ENCODE measurements at regions not wholly inside any gene's neighbourhood (a gene's known extent, or its start where the extent isn't known, plus 50 kb on each side); places are given as distances from the start of the nearest gene placed in this dataset.
"Not testable (repeated sequence)": the region's sequence is repeated elsewhere in the genome, so short reads cannot be mapped to it uniquely, and the experiment has no call there.

DNA sequence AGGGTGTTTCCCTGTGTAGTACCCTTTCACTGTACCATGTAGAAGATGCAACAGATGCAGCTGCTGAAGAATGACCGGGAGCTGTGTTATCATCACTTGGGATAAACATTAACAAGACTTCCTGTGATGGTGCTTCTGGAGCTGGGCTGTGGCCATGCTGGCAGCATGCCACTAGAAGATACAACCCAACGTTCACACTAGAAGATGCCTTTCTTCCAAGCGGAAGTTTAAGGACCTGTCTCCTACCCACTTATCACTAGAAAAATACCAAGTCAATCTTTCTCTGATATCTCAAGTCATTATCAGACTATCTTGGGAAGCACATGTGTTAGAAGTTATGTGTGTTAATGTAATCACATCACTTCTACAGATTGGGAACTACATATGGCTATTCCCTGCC lies 953.5 kb downstream of the CNTNAP5 start:
- no peaks in the 10 kb centered on the region for H3K27me3 ChIP-seq
- WGBS, 2 donors, result 33 to 49% methylated on average over 3 of the region's 3 CpGs
- TF ChIP-seq POLR2AphosphoS5 (IDR thresholded peaks at IDR 0.05) (no peak), POLR2A (IDR thresholded peaks at IDR 0.05) (no peak), EP300 (IDR thresholded peaks at IDR 0.05) (no peak)
- TF ChIP-seq, protein P1, sequence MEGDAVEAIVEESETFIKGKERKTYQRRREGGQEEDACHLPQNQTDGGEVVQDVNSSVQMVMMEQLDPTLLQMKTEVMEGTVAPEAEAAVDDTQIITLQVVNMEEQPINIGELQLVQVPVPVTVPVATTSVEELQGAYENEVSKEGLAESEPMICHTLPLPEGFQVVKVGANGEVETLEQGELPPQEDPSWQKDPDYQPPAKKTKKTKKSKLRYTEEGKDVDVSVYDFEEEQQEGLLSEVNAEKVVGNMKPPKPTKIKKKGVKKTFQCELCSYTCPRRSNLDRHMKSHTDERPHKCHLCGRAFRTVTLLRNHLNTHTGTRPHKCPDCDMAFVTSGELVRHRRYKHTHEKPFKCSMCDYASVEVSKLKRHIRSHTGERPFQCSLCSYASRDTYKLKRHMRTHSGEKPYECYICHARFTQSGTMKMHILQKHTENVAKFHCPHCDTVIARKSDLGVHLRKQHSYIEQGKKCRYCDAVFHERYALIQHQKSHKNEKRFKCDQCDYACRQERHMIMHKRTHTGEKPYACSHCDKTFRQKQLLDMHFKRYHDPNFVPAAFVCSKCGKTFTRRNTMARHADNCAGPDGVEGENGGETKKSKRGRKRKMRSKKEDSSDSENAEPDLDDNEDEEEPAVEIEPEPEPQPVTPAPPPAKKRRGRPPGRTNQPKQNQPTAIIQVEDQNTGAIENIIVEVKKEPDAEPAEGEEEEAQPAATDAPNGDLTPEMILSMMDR (IDR thresholded peaks at IDR 0.05), result no peak
- H3K4me3 ChIP-seq, result no peak overlapping the region
- H3K9me3 ChIP-seq, result no peaks in the 10 kb centered on the region
- no peaks in the 10 kb centered on the region for H3K36me3 ChIP-seq
- no peaks in the 10 kb centered on the region for H3K4me1 ChIP-seq
- ATAC-seq (ENCODE audit: low FRiP score in 2 of 2), result no peak
- no peak overlapping the region for H3K27ac ChIP-seq
- DNase-seq, result no peak

DNA sequence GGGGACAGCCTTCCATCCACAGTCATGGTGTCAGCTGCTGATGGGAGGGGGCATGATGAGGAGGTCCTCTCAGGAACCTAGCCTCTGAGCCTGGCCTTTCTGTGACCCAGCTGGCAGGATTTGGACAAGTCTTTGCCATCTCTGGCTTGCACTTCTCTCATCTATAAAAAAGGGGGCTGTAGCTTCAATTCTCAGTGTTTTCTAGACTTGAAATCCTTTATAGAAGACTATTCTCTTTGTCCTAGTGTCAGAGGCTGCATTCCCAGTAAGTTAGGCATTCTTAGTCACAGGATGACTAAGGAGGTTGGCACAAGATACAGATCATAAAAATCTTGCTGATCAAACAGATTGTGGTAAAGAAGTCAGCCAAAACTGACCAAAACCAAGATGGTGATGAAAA lies 958.5 kb downstream of the CNTNAP5 start:
- no peak for TF ChIP-seq EP300 (IDR thresholded peaks at IDR 0.05)
- TF ChIP-seq POLR2AphosphoS5 (IDR thresholded peaks at IDR 0.05), result no peak
- no peak for TF ChIP-seq POLR2A (IDR thresholded peaks at IDR 0.05)
- TF ChIP-seq, protein P1 (IDR thresholded peaks at IDR 0.05), result no peak
- H3K27ac ChIP-seq, result no peak overlapping the region
- no peak for ATAC-seq (ENCODE audit: low FRiP score in 2 of 2)
- H3K4me1 ChIP-seq, result no peaks in the 10 kb centered on the region
- no peaks in the 10 kb centered on the region for H3K36me3 ChIP-seq
- no peak for DNase-seq
- H3K9me3 ChIP-seq, result no peaks in the 10 kb centered on the region
- no peak overlapping the region for H3K4me3 ChIP-seq
- H3K27me3 ChIP-seq, result no peaks in the 10 kb centered on the region

DNA sequence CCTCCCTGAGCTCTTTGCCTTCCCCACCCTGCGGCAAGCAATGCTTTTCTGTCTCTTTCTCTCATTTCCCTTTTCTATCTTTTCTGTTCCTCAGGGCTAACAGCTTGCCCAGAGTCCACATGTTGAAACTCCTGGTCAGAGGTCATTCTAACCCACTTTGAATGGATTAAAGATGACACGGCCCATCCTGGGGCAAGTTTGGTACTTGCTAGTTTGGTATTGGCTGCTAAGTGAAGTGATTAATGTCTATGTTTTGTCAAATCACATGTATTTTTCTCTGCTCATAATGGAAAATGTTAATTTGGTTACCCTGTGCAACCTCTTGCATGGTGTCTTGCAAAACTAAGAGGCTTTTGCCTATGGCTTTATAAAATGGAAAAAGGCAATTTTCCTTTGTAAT lies 960.2 kb downstream of the CNTNAP5 start:
- H3K27ac ChIP-seq, result no peak overlapping the region
- no peaks in the 10 kb centered on the region for H3K9me3 ChIP-seq
- WGBS, 2 donors, result 68 to 70% methylated on average over 2 of the region's 2 CpGs
- H3K27me3 ChIP-seq, result no peaks in the 10 kb centered on the region
- no peaks in the 10 kb centered on the region for H3K36me3 ChIP-seq
- TF ChIP-seq, protein P1 (IDR thresholded peaks at IDR 0.05), result no peak
- TF ChIP-seq POLR2A (IDR thresholded peaks at IDR 0.05), result no peak
- TF ChIP-seq EP300 (IDR thresholded peaks at IDR 0.05), result no peak
- TF ChIP-seq POLR2AphosphoS5 (IDR thresholded peaks at IDR 0.05), result no peak
- DNase-seq (no peak), ATAC-seq (ENCODE audit: low FRiP score in 2 of 2) (no peak)
- no peak overlapping the region for H3K4me3 ChIP-seq
- H3K4me1 ChIP-seq, result no peaks in the 10 kb centered on the region

DNA sequence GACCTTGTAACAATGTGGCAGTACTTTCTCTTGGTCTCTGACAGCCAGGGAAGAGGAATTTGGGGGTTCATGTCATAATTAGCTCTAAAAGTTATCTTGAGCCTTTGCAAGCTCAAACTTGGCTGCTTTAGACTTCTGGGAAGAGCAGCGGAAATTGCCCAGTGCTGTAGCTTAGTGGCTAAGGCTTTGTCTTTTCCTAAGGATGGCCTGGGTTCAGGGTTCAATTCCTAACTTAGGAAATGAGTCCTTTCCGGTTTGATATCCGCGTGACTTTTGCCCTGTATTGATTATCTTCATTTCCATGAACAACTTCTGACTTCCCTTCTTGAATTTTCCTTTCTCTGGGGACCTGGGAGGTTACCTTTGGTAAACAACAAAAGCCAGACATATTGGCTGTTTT lies 961.0 kb downstream of the CNTNAP5 start:
- Histone ChIP-seq H3K27me3 (no peaks in the 10 kb centered on the region), H3K36me3 (no peaks in the 10 kb centered on the region), H3K9me3 (no peaks in the 10 kb centered on the region), H3K4me1 (no peaks in the 10 kb centered on the region), H3K27ac (no peak overlapping the region), H3K4me3 (no peak overlapping the region)
- WGBS, 2 donors, result 56 to 95% methylated on average over 4 of the region's 4 CpGs
- no peak for TF ChIP-seq EP300 (IDR thresholded peaks at IDR 0.05)
- TF ChIP-seq POLR2AphosphoS5 (IDR thresholded peaks at IDR 0.05), result no peak
- TF ChIP-seq, protein P1 (IDR thresholded peaks at IDR 0.05), result no peak
- TF ChIP-seq POLR2A (IDR thresholded peaks at IDR 0.05), result no peak
- no peak for ATAC-seq (ENCODE audit: low FRiP score in 2 of 2)
- DNase-seq, result no peak

DNA sequence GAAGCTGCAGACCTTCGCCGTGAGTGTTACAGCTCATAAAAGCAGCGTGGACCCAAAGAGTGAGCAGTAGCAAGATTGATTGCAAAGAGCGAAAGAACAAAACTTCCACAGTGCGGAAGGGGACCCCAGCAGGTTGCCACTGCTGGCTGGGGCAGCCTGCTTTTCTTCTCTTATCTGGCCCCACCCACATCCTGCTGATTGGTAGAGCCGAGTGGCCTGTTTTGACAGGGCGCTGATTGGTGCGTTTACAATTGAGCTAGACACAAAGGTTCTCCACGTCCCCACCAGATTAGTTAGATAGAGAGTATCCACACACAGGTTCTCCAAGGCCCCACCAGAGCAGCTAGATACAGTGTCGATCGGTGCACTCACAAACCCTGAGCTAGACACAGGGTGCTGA lies 961.8 kb downstream of the CNTNAP5 start:
- H3K4me1 ChIP-seq; H3K27me3 ChIP-seq; H3K9me3 ChIP-seq; ATAC-seq (ENCODE audit: low FRiP score in 2 of 2); DNase-seq; H3K27ac ChIP-seq; H3K4me3 ChIP-seq; H3K36me3 ChIP-seq: not testable (repeated sequence)
- 80 to 92% methylated on average over 10 to 11 of the region's 11 CpGs for WGBS, 2 donors

DNA sequence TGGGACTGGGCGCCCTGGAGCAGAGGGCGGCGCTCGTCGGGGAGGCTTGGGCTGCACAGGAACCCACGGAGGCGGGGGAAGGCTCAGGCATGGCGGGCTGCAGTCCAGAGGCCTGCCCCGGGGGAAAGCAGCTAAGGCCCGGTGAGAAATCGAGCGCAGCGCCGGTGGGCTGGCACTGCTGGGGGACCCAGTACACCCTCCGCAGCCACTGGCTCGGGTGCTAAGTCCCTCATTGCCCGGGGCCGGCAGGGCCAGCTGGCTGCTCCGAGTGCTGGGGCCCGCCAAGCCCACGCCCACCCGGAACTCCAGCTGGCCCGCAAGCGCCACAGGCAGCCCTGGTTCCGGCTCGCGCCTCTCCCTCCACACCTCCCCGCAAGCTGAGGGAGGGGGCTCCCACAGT lies 962.3 kb downstream of the CNTNAP5 start:
- DNase-seq, result peak in 1 of 2 donors; percentile 76
- not testable (repeated sequence) for H3K4me3 ChIP-seq; ATAC-seq (ENCODE audit: low FRiP score in 2 of 2); H3K27me3 ChIP-seq; H3K27ac ChIP-seq; H3K4me1 ChIP-seq; H3K9me3 ChIP-seq; H3K36me3 ChIP-seq
- 93 to 100% methylated on average over 12 to 19 of the region's 28 CpGs for WGBS, 2 donors
